ENCODE measurements at regions not wholly inside any gene's neighbourhood (a gene's known extent, or its start where the extent isn't known, plus 50 kb on each side); places are given as distances from the start of the nearest gene placed in this dataset.

DNA sequence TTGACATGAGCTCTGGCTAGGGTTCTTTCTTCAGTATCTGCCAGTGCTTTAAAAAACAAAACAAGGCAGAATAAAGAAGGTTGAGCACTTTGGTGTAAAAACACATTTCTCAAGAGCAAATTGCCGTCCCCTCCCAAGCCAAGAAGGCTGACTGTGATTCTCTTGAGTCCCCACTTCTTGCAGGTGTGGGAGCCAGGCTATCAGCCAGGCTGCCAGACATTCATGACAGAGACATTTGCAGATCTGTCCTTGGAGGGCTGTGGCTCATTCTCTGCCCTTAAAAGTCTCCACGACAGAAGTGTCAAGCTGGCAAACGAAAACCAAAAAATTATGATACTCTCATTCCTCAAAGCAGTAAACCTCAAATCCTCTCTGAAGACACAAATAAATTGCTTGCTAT, 749.3 kb upstream of the HS6ST1 start:
- ATAC-seq = no peak
- H3K9me3 ChIP-seq = no peaks in the 10 kb centered on the region
- TF ChIP-seq, protein P1, sequence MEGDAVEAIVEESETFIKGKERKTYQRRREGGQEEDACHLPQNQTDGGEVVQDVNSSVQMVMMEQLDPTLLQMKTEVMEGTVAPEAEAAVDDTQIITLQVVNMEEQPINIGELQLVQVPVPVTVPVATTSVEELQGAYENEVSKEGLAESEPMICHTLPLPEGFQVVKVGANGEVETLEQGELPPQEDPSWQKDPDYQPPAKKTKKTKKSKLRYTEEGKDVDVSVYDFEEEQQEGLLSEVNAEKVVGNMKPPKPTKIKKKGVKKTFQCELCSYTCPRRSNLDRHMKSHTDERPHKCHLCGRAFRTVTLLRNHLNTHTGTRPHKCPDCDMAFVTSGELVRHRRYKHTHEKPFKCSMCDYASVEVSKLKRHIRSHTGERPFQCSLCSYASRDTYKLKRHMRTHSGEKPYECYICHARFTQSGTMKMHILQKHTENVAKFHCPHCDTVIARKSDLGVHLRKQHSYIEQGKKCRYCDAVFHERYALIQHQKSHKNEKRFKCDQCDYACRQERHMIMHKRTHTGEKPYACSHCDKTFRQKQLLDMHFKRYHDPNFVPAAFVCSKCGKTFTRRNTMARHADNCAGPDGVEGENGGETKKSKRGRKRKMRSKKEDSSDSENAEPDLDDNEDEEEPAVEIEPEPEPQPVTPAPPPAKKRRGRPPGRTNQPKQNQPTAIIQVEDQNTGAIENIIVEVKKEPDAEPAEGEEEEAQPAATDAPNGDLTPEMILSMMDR (IDR thresholded peaks at IDR 0.05) = no peak
- no peak for DNase-seq
- H3K27me3 ChIP-seq = no peaks in the 10 kb centered on the region
- no peak overlapping the region for H3K4me3 ChIP-seq
- intact Hi-C loops (cut with DNase I) = no loop called here
- no peaks in the 10 kb centered on the region for H3K36me3 ChIP-seq
- H3K27ac ChIP-seq = no peak overlapping the region
- no peaks in the 10 kb centered on the region for H3K4me1 ChIP-seq

DNA sequence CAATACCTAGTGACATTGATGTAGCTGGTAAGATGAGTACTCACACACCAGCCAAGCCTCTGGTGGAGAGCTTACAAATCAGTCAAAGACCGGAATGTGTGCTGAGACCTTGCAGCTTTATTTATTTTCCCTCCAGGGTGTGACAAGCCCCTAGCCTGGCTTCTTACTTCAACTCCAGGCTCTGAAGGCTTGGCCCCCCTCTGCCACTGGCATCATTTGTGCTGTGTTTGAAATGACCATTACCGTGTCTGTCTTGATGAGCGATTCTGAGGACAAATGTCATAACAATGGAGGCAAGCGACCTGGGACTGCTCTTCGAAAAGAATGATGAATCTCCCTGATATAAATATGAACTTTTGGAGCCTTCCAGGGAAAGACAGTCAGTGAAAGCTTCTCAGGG, 749.9 kb upstream of the HS6ST1 start:
- Histone ChIP-seq H3K9me3 (no peaks in the 10 kb centered on the region), H3K27me3 (no peaks in the 10 kb centered on the region), H3K27ac (no peak overlapping the region), H3K4me3 (no peak overlapping the region), H3K4me1 (no peaks in the 10 kb centered on the region), H3K36me3 (no peaks in the 10 kb centered on the region)
- ATAC-seq (no peak), DNase-seq (no peak)
- intact Hi-C loops (cut with DNase I) = no loop called here
- TF ChIP-seq, protein P1 (IDR thresholded peaks at IDR 0.05) = no peak

DNA sequence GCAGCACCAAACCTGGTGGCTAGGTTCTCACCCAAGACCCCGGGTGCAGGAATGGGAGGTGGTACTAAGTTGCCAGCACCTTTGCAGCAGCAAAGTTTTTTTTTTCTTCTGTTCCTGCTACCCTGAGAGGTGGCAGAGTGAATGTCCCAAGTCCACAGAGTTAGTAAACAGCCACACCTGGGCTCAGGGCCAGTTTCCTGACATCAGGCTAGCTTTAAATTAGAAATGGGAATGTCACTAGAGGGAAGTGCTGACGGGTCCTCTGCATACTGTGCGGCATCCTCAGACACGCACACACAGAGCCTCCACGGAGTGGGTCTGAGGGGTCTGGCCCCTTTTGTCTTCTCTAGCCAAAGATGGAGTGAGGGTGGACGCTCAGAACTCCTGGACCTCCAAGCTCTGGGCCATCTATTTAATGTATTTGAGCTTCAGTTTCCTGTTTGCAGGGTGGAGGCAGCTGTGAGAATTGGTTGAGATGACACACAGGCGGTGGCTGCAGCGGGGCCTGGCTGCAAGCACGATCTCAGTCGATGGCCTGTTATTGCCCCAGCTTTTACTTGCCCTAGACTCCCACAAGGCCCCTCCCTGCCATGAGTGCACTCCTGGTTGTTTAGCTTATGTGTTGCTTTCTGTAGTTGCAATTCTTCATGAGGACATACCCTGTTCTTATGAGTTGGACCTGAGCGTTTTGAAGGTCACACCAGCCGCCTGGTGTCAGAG, 751.4 kb upstream of the HS6ST1 start:
- Histone ChIP-seq H3K9me3 (no peaks in the 10 kb centered on the region), H3K36me3 (no peaks in the 10 kb centered on the region), H3K4me3 (no peak overlapping the region), H3K27ac (no peak overlapping the region), H3K4me1 (no peaks in the 10 kb centered on the region), H3K27me3 (no peaks in the 10 kb centered on the region)
- TF ChIP-seq, protein P1 (IDR thresholded peaks at IDR 0.05) = no peak
- intact Hi-C loops (cut with DNase I) = no loop called here
- no peak for ATAC-seq
- DNase-seq = no peak

DNA sequence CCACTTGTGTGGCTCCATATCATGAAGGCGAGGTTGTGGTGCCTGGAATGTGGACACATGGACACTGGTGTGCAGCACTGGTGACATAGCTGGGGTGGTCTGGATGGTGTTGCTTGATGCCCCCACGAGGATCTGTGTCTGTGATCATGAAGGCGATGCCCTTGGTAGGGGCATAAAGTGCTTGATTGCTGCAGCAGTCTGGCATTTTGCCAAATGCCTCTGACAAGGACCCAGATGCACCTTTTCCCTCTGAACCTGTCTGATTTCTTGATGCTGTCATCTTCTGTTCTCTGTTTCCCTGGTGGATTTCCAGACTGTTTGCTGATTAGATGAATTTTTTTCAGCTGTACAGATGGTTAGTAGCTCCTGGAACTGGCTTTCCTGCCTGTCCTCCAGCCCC, 752.0 kb upstream of the HS6ST1 start:
- no peaks in the 10 kb centered on the region for H3K36me3 ChIP-seq
- H3K9me3 ChIP-seq = no peaks in the 10 kb centered on the region
- H3K27ac ChIP-seq = no peak overlapping the region
- intact Hi-C loops (cut with DNase I) = no loop called here
- no peak for ATAC-seq
- DNase-seq = no peak
- H3K4me1 ChIP-seq = no peaks in the 10 kb centered on the region
- TF ChIP-seq, protein P1 (IDR thresholded peaks at IDR 0.05) = no peak
- no peak overlapping the region for H3K4me3 ChIP-seq
- H3K27me3 ChIP-seq = no peaks in the 10 kb centered on the region

DNA sequence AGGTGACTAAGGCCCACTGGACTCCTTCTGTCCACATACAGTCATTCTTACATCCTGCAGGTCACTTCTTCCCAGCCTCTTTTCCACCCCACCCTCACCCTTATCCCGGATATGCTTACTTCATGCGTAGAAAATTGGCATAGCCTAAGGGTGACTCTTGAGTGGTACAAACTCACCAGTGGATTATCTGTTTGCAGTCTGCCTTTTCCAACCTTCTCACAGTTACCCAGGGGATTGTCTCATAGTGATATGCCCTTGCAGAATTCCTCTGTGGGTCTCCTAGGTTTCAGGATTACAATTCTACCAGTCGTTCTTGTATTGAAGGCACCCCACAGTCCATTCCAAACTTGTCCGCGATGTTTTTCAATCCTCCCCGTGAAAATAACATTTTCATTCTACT, 752.9 kb upstream of the HS6ST1 start:
- H3K4me1 ChIP-seq = no peaks in the 10 kb centered on the region
- no peak overlapping the region for H3K27ac ChIP-seq
- no peaks in the 10 kb centered on the region for H3K27me3 ChIP-seq
- TF ChIP-seq, protein P1 (IDR thresholded peaks at IDR 0.05) = no peak
- no peak overlapping the region for H3K4me3 ChIP-seq
- no peaks in the 10 kb centered on the region for H3K36me3 ChIP-seq
- no peak for ATAC-seq
- intact Hi-C loops (cut with DNase I) = no loop called here
- no peaks in the 10 kb centered on the region for H3K9me3 ChIP-seq
- DNase-seq = no peak
